Endothelial cell of umbilical vein (primary cell): ENCODE measurements at regions not wholly inside any gene's neighbourhood (a gene's known extent, or its start where the extent isn't known, plus 50 kb on each side); places are given as distances from the start of the nearest gene placed in this dataset.

ENCODE experiments used
- BruUV-seq: library from RNA; stranded (reverse); fragments of 400-500 nt; replicated peaks from 2 replicates; lab custom pipeline; 2021; lab: Mats Ljungman, UMichigan
- CTCF ChIA-PET: fragments of 300-600, 350-600 bp; sonication (Branson Sonifier 250); formaldehyde crosslinking; loops from one replicate; lab custom pipeline; 2021; ENCODE audit warnings: antibody characterized with exemption, inconsistent platforms; lab: Charles Lee
- POLR2A ChIA-PET: fragments of 300-600, 350-600 bp; sonication (Branson Sonifier 250); formaldehyde crosslinking; loops from one replicate; lab custom pipeline; 2021; ENCODE audit warnings: antibody characterized with exemption, inconsistent platforms; lab: Charles Lee
- DNase-seq: peaks from one replicate; pipeline ENCODE4 v3.0.0-alpha.2; 2011; ENCODE audit warnings: low read depth, low spot score
- FAIRE-seq: peaks from 2 replicates; lab custom pipeline; 2011; peaks lifted over from hg19 to GRCh38; lab: Jason Lieb, UNC
- H2AFZ ChIP-seq: 2 replicates; pipeline ENCODE4 v1.6.0; 2012; ENCODE audit warnings: low read depth, low read length, control low read depth, inconsistent platforms
- H3K27ac ChIP-seq: 2 replicates; pipeline ENCODE4 v1.5.1; 2011; ENCODE audit warnings: low read depth, mild to moderate bottlenecking, control low read depth, low read length, moderate library complexity; ENCODE audit not compliant: insufficient read depth
- H3K27me3 ChIP-seq, 2 experiments: 2 replicates each; pipeline versions ENCODE4 v1.6.0 to v1.6.1; 2011; ENCODE audit warnings: low read length in 2 of 2, mixed read lengths in 1 of 2; ENCODE audit not compliant: control insufficient read depth in 2 of 2, insufficient read depth in 2 of 2
- H3K36me3 ChIP-seq, 2 experiments: 2 replicates in 1 of 2; 3 replicates in 1 of 2; pipeline ENCODE4 v1.5.1; 2011; ENCODE audit warnings: low read length in 2 of 2, mild to moderate bottlenecking in 1 of 2, moderate library complexity in 1 of 2; ENCODE audit not compliant: control insufficient read depth in 2 of 2, insufficient read depth in 2 of 2; ENCODE audit errors: extremely low read depth in 1 of 2
- H3K4me1 ChIP-seq: 3 replicates; pipeline ENCODE4 v1.5.1; 2011; ENCODE audit warnings: mild to moderate bottlenecking, low read length; ENCODE audit not compliant: control insufficient read depth, insufficient read depth; ENCODE audit errors: extremely low read depth
- H3K4me2 ChIP-seq: 2 replicates; pipeline ENCODE4 v1.6.1; 2011; ENCODE audit warnings: low read length, control low read depth, mixed read lengths; ENCODE audit not compliant: insufficient read depth
- H3K4me3 ChIP-seq, 3 experiments: fragments of 200-600 bp in 1 of 3; sonication (generic), shearing (Covaris generic) in 1 of 3; replicated peaks in 1 of 3; 2 replicates each; pipeline ENCODE4 v1.5.1; 2011 to 2016; ENCODE audit warnings: control low read depth in 3 of 3, low read length in 3 of 3, mild to moderate bottlenecking in 2 of 3, inconsistent platforms in 1 of 3, low read depth in 1 of 3, moderate library complexity in 1 of 3; ENCODE audit not compliant: insufficient read depth in 1 of 3
- H3K79me2 ChIP-seq: 2 replicates; pipeline ENCODE4 v1.6.0; 2012; ENCODE audit warnings: low read length, inconsistent platforms; ENCODE audit not compliant: control insufficient read depth, insufficient read depth
- H3K9ac ChIP-seq: replicated peaks from 2 replicates; pipeline ENCODE3; 2011; ENCODE audit warnings: low read length, control low read depth; ENCODE audit not compliant: insufficient read depth; ENCODE audit errors: extremely low read depth
- H3K9me1 ChIP-seq: replicated peaks from 3 replicates; pipeline ENCODE4 v1.6.0; 2011; ENCODE audit warnings: mild to moderate bottlenecking, low read length; ENCODE audit not compliant: control insufficient read depth, insufficient read depth; ENCODE audit errors: extremely low read depth
- H3K9me3 ChIP-seq: replicated peaks from 2 replicates; pipeline ENCODE4 v1.5.1; 2012; ENCODE audit warnings: low read length, inconsistent platforms; ENCODE audit not compliant: control insufficient read depth, insufficient read depth
- H4K20me1 ChIP-seq: replicated peaks from 2 replicates; pipeline ENCODE3; 2011; ENCODE audit warnings: mild to moderate bottlenecking, low read length; ENCODE audit not compliant: control insufficient read depth, insufficient read depth; ENCODE audit errors: extremely low read depth
- CTCF ChIP-seq, 2 donors: IDR thresholded peaks; 1 replicate in 1 of 2; 2 replicates in 1 of 2; pipeline ENCODE4 v1.5.1; 2011; ENCODE audit warnings: low read length in 2 of 2, mild to moderate bottlenecking in 2 of 2, moderate library complexity in 2 of 2, control low read depth in 1 of 2, inconsistent platforms in 1 of 2, low read depth in 1 of 2; ENCODE audit not compliant: insufficient read depth in 1 of 2; ENCODE audit errors: extremely low read depth in 1 of 2
- EZH2 ChIP-seq: IDR thresholded peaks from 2 replicates; pipeline ENCODE4 v1.6.1; 2012; ENCODE audit warnings: borderline replicate concordance, low read depth, mild to moderate bottlenecking, moderate library complexity, low read length, inconsistent platforms; ENCODE audit not compliant: severe bottlenecking
- FOS ChIP-seq: IDR thresholded peaks from 2 replicates; pipeline ENCODE4 v1.6.1; 2011; ENCODE audit warnings: mild to moderate bottlenecking, low read length, moderate library complexity, borderline replicate concordance; ENCODE audit not compliant: insufficient read depth
- GATA2 ChIP-seq: IDR thresholded peaks from 2 replicates; pipeline ENCODE4 v1.7.0; 2011; ENCODE audit warnings: low read depth, mild to moderate bottlenecking, moderate library complexity, mixed read lengths, low read length; ENCODE audit not compliant: insufficient read length, insufficient read depth
- JUN ChIP-seq: IDR thresholded peaks from 2 replicates; pipeline ENCODE4 v1.6.1; 2011; ENCODE audit warnings: borderline replicate concordance, low read depth; ENCODE audit not compliant: insufficient read length, insufficient read depth
- MAX ChIP-seq: IDR thresholded peaks from 2 replicates; pipeline ENCODE4 v1.6.1; 2011; ENCODE audit not compliant: insufficient read depth, insufficient read length
- MYC ChIP-seq: IDR thresholded peaks from one replicate; pipeline ENCODE4 v1.6.1; 2011; ENCODE audit warnings: mild to moderate bottlenecking, low read depth, low read length
- POLR2A ChIP-seq: IDR thresholded peaks from 2 replicates; pipeline ENCODE4 v1.6.1; 2012; ENCODE audit warnings: low read depth, mild to moderate bottlenecking, control low read depth, low read length
- POLR2AphosphoS5 ChIP-seq: IDR thresholded peaks from 2 replicates; pipeline ENCODE4 v1.6.1; 2012; ENCODE audit warnings: low read depth, mild to moderate bottlenecking, control low read depth, low read length, moderate library complexity; ENCODE audit not compliant: insufficient read depth
- dilution Hi-C: fragments of 300-500 bp; cut with MboI; formaldehyde crosslinking; loops from one replicate; pipeline ENCODE4 v1.15.0; 2019; ENCODE audit warnings: low sequenced_read_pairs; ENCODE audit not compliant: extremely low pct_ligation_motif_present
- intact Hi-C: fragments of 100-400 bp; cut with micrococcal nuclease; formaldehyde crosslinking; loops from one replicate; pipeline ENCODE4 v1.10.0; 2022

GRCh38 chr20:48557380-48557779, 270.4 kb downstream of the PREX1 start:
- Histone ChIP-seq H3K4me1 (no peaks in the 10 kb centered on the region), H3K79me2 (no peaks in the 10 kb centered on the region), H3K36me3 (no peaks in the 10 kb centered on the region), H3K9ac (no peak overlapping the region), H4K20me1 (no peaks in the 10 kb centered on the region), H2AFZ (no peak overlapping the region), H3K9me3 (no peaks in the 10 kb centered on the region), H3K27me3 (no peaks in the 10 kb centered on the region), H3K4me2 (no peak overlapping the region), H3K27ac (no peak overlapping the region), H3K4me3 (no peak overlapping the region), H3K9me1 (no peaks in the 10 kb centered on the region)
- intact Hi-C loops (no loop called here), dilution Hi-C loops (no loop called here)
- BruUV-seq = no TSS peak
- no peak for FAIRE-seq
- no peak for TF ChIP-seq FOS
- TF ChIP-seq POLR2AphosphoS5 = no peak
- TF ChIP-seq MAX = no peak
- no peak for TF ChIP-seq MYC
- no peak for TF ChIP-seq GATA2
- TF ChIP-seq JUN = no peak
- no peak for TF ChIP-seq CTCF (IDR thresholded peaks at IDR 0.05; ENCODE audit: extremely low read depth in 1 of 2, insufficient read depth in 1 of 2, low read depth in 1 of 2, low read length in 2 of 2)
- TF ChIP-seq EZH2 = no peak
- no peak for TF ChIP-seq POLR2A
- no peak for DNase-seq
- CTCF ChIA-PET = no interaction called here
- POLR2A ChIA-PET = no interaction called here
